Mammary epithelial cell (primary cell): ENCODE measurements at regions not wholly inside any gene's neighbourhood (a gene's known extent, or its start where the extent isn't known, plus 50 kb on each side); places are given as distances from the start of the nearest gene placed in this dataset.

Source experiments
- CTCF ChIP-seq, 2 donors: IDR thresholded peaks in 1 of 2; conservative IDR thresholded peaks in 1 of 2; 2 replicates each; pipeline ENCODE4 v1.5.1; 2011 to 2012; ENCODE audit warnings: inconsistent platforms in 2 of 2, low read length in 2 of 2, mild to moderate bottlenecking in 2 of 2, control low read depth in 1 of 2, low read depth in 1 of 2; ENCODE audit not compliant: insufficient read depth in 1 of 2; ENCODE audit errors: extremely low read depth in 1 of 2
- EZH2 ChIP-seq: IDR thresholded peaks from 2 replicates; pipeline ENCODE4 v1.6.1; 2012; ENCODE audit warnings: low read length, inconsistent platforms, borderline replicate concordance

DNA sequence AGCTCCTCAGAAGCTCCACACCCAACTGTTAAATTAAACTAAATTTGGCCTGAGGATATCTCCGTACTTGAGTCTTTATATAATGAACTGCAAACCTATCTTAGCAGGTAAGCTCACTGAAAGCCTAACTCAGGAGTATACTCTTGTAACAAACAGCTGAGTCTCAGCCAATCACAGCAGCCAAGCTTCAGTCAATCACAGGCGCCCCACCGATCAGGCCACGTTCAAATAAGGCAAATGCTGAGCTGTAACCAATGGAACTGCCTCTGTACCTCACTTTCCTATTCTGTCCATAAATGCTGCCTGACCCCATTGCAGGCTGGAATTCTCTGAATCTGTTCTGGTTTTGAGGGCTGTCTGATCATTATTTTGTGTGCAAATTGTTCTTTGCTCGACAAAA, 93.0 kb upstream of the CES5A start:
- TF ChIP-seq CTCF (conservative IDR thresholded peaks at IDR 0.05 in 1 of 2, IDR thresholded peaks at IDR 0.05 in 1 of 2; ENCODE audit: extremely low read depth in 1 of 2, insufficient read depth in 1 of 2, low read depth in 1 of 2, low read length in 2 of 2): no peak
- TF ChIP-seq EZH2: no peak
